C4-2B (cell line): ENCODE measurements at regions not wholly inside any gene's neighbourhood (a gene's known extent, or its start where the extent isn't known, plus 50 kb on each side); places are given as distances from the start of the nearest gene placed in this dataset.

Source experiments
- ZFX ChIP-seq: fragments of 450-650 bp; IDR thresholded peaks from 2 replicates; pipeline ENCODE4 v1.6.1; 2017
- TF ChIP-seq, protein P1 (sequence below): fragments of 450-650 bp; conservative IDR thresholded peaks from 2 replicates; pipeline ENCODE4 v1.5.1; 2017; ENCODE audit warnings: mild to moderate bottlenecking

DNA sequence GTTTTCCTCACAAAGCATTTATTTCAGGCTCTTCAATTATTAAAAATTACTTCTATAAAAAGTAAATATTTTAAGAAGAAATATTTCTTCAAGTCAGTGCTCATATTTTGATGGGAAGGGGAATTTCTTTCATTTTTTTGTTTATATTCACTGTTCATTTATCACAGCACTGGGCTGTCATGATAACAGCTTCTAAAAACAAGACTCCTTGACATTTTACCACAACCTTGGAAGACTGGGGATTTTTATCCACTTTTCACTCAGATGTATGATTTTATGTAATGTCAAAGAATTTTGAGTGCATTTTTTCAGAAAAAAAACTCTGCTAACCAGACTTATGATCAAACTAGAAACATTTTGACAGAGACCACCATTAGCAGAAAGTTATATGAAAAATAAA lies 149.7 kb downstream of the PHLDA1 start:
- TF ChIP-seq, protein P1, sequence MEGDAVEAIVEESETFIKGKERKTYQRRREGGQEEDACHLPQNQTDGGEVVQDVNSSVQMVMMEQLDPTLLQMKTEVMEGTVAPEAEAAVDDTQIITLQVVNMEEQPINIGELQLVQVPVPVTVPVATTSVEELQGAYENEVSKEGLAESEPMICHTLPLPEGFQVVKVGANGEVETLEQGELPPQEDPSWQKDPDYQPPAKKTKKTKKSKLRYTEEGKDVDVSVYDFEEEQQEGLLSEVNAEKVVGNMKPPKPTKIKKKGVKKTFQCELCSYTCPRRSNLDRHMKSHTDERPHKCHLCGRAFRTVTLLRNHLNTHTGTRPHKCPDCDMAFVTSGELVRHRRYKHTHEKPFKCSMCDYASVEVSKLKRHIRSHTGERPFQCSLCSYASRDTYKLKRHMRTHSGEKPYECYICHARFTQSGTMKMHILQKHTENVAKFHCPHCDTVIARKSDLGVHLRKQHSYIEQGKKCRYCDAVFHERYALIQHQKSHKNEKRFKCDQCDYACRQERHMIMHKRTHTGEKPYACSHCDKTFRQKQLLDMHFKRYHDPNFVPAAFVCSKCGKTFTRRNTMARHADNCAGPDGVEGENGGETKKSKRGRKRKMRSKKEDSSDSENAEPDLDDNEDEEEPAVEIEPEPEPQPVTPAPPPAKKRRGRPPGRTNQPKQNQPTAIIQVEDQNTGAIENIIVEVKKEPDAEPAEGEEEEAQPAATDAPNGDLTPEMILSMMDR, result no peak
- TF ChIP-seq ZFX, result no peak
